ENCODE measurements at regions not wholly inside any gene's neighbourhood (a gene's known extent, or its start where the extent isn't known, plus 50 kb on each side); places are given as distances from the start of the nearest gene placed in this dataset.

DNA sequence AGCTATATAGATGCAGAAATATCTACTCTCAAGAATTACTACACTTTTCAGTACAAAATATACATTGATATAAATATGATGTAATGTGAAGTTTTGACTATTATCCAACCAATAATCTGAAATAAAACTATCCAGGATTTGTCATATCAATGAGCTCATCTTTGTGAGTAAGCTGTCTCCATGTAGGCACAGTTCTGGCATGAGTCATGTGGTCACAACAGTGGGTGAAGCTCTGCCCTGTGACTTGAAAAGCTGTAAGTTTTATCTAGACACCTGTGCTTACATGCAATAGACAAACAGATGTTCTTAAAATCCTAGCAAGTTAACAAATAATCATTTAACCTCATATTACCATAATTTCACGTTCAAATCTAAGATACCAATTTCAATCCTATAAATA, 192.7 kb downstream of the GABRG1 start:
- TF ChIP-seq POLR2A (IDR thresholded peaks at IDR 0.05): no peak
- no peak for TF ChIP-seq EP300 (IDR thresholded peaks at IDR 0.05)

All from stomach (tissue), 4 donors.